ENCODE measurements at regions not wholly inside any gene's neighbourhood (a gene's known extent, or its start where the extent isn't known, plus 50 kb on each side); places are given as distances from the start of the nearest gene placed in this dataset.
"Not testable (repeated sequence)": the region's sequence is repeated elsewhere in the genome, so short reads cannot be mapped to it uniquely, and the experiment has no call there.

GRCh38 chr16:72635694-72636093 lies 412.2 kb downstream of the ZFHX3 start:
- 95 to 100% methylated on average over 4 of the region's 5 CpGs for WGBS, 2 experiments
- no peaks in the 10 kb centered on the region for H3K27me3 ChIP-seq (ENCODE audit: control insufficient read depth, insufficient read depth, low read length, poor library complexity, severe bottlenecking)
- no peak overlapping the region for H3K4me3 ChIP-seq (ENCODE audit: insufficient read depth, low read depth, low read length)
- H3K27ac ChIP-seq (ENCODE audit: insufficient read depth, low read depth, low read length, poor library complexity, severe bottlenecking), result no peak overlapping the region
- no peaks in the 10 kb centered on the region for H3K4me1 ChIP-seq (ENCODE audit: control insufficient read depth, insufficient read depth, low read length)
- H3K9me3 ChIP-seq (ENCODE audit: control insufficient read depth, low read length), result no peaks in the 10 kb centered on the region
- H3K36me3 ChIP-seq (ENCODE audit: control insufficient read depth, insufficient read depth, low read length), result no peaks in the 10 kb centered on the region

GRCh38 chr16:72635104-72635503 lies 412.8 kb downstream of the ZFHX3 start:
- no peaks in the 10 kb centered on the region for H3K27me3 ChIP-seq (ENCODE audit: control insufficient read depth, insufficient read depth, low read length, poor library complexity, severe bottlenecking)
- no peaks in the 10 kb centered on the region for H3K9me3 ChIP-seq (ENCODE audit: control insufficient read depth, low read length)
- 86 to 94% methylated on average over 4 of the region's 4 CpGs for WGBS, 2 experiments
- H3K27ac ChIP-seq (ENCODE audit: insufficient read depth, low read depth, low read length, poor library complexity, severe bottlenecking), result no peak overlapping the region
- H3K36me3 ChIP-seq (ENCODE audit: control insufficient read depth, insufficient read depth, low read length), result no peaks in the 10 kb centered on the region
- no peak overlapping the region for H3K4me3 ChIP-seq (ENCODE audit: insufficient read depth, low read depth, low read length)
- no peaks in the 10 kb centered on the region for H3K4me1 ChIP-seq (ENCODE audit: control insufficient read depth, insufficient read depth, low read length)

GRCh38 chr16:72627182-72627896 lies 420.6 kb downstream of the ZFHX3 start:
- H3K9me3 ChIP-seq (ENCODE audit: control insufficient read depth, low read length); H3K27ac ChIP-seq (ENCODE audit: insufficient read depth, low read depth, low read length, poor library complexity, severe bottlenecking); H3K27me3 ChIP-seq (ENCODE audit: control insufficient read depth, insufficient read depth, low read length, poor library complexity, severe bottlenecking); H3K4me1 ChIP-seq (ENCODE audit: control insufficient read depth, insufficient read depth, low read length); H3K36me3 ChIP-seq (ENCODE audit: control insufficient read depth, insufficient read depth, low read length): not testable (repeated sequence)
- peak overlapping the region; percentile 23 for H3K4me3 ChIP-seq (ENCODE audit: insufficient read depth, low read depth, low read length)
- WGBS, 2 experiments, result 32 to 42% methylated on average over 23 to 28 of the region's 30 CpGs

DNA sequence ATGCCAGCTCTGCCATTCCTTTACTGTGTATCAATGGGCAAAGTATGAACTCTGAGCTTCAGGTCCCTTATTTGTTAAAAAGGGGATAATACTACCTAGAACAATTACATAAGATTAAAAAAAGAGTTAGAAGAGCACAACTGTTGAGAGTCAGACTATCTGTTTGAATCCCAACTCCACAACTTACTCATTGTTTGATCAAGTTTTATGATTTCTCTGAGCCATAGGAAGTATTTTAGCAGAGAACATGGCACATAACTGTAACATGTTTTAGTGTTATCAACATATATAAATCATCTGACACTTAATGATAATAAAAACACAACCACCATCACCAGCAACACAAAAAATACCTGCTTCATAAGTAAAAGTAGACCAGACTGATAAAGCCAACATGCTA lies 421.3 kb downstream of the ZFHX3 start:
- H3K27ac ChIP-seq (ENCODE audit: insufficient read depth, low read depth, low read length, poor library complexity, severe bottlenecking), result no peak overlapping the region
- peak overlapping the region; percentile 1 for H3K4me3 ChIP-seq (ENCODE audit: insufficient read depth, low read depth, low read length)
- no peaks in the 10 kb centered on the region for H3K4me1 ChIP-seq (ENCODE audit: control insufficient read depth, insufficient read depth, low read length)
- no peaks in the 10 kb centered on the region for H3K9me3 ChIP-seq (ENCODE audit: control insufficient read depth, low read length)
- H3K27me3 ChIP-seq (ENCODE audit: control insufficient read depth, insufficient read depth, low read length, poor library complexity, severe bottlenecking), result no peaks in the 10 kb centered on the region
- H3K36me3 ChIP-seq (ENCODE audit: control insufficient read depth, insufficient read depth, low read length), result no peaks in the 10 kb centered on the region

- Histone ChIP-seq H3K36me3 (ENCODE audit: control insufficient read depth, insufficient read depth, low read length) (no peaks in the 10 kb centered on the region), H3K9me3 (ENCODE audit: control insufficient read depth, low read length) (no peaks in the 10 kb centered on the region), H3K4me3 (ENCODE audit: insufficient read depth, low read depth, low read length) (no peak overlapping the region), H3K27me3 (ENCODE audit: control insufficient read depth, insufficient read depth, low read length, poor library complexity, severe bottlenecking) (no peaks in the 10 kb centered on the region), H3K4me1 (ENCODE audit: control insufficient read depth, insufficient read depth, low read length) (no peaks in the 10 kb centered on the region), H3K27ac (ENCODE audit: insufficient read depth, low read depth, low read length, poor library complexity, severe bottlenecking) (no peak overlapping the region)
- WGBS, 2 experiments, result 79 to 86% methylated on average over 3 of the region's 3 CpGs
Observed at GRCh38 chr16:72621651-72622050, 426.3 kb downstream of the ZFHX3 start.

- Histone ChIP-seq H3K36me3 (ENCODE audit: control insufficient read depth, insufficient read depth, low read length) (no peaks in the 10 kb centered on the region), H3K4me1 (ENCODE audit: control insufficient read depth, insufficient read depth, low read length) (no peaks in the 10 kb centered on the region), H3K9me3 (ENCODE audit: control insufficient read depth, low read length) (no peaks in the 10 kb centered on the region), H3K27ac (ENCODE audit: insufficient read depth, low read depth, low read length, poor library complexity, severe bottlenecking) (no peak overlapping the region), H3K4me3 (ENCODE audit: insufficient read depth, low read depth, low read length) (no peak overlapping the region), H3K27me3 (ENCODE audit: control insufficient read depth, insufficient read depth, low read length, poor library complexity, severe bottlenecking) (no peaks in the 10 kb centered on the region)
- 83 to 92% methylated on average over 2 of the region's 2 CpGs for WGBS, 2 experiments
Observed at GRCh38 chr16:72620853-72621252, 427.1 kb downstream of the ZFHX3 start.

- no peak overlapping the region for H3K27ac ChIP-seq (ENCODE audit: insufficient read depth, low read depth, low read length, poor library complexity, severe bottlenecking)
- no peaks in the 10 kb centered on the region for H3K9me3 ChIP-seq (ENCODE audit: control insufficient read depth, low read length)
- no peaks in the 10 kb centered on the region for H3K27me3 ChIP-seq (ENCODE audit: control insufficient read depth, insufficient read depth, low read length, poor library complexity, severe bottlenecking)
- H3K4me3 ChIP-seq (ENCODE audit: insufficient read depth, low read depth, low read length), result no peak overlapping the region
- no peaks in the 10 kb centered on the region for H3K4me1 ChIP-seq (ENCODE audit: control insufficient read depth, insufficient read depth, low read length)
- WGBS, 2 experiments, result 93 to 94% methylated on average over 4 of the region's 4 CpGs
- H3K36me3 ChIP-seq (ENCODE audit: control insufficient read depth, insufficient read depth, low read length), result no peaks in the 10 kb centered on the region
Observed at GRCh38 chr16:72620348-72620747, 427.6 kb downstream of the ZFHX3 start.

DNA sequence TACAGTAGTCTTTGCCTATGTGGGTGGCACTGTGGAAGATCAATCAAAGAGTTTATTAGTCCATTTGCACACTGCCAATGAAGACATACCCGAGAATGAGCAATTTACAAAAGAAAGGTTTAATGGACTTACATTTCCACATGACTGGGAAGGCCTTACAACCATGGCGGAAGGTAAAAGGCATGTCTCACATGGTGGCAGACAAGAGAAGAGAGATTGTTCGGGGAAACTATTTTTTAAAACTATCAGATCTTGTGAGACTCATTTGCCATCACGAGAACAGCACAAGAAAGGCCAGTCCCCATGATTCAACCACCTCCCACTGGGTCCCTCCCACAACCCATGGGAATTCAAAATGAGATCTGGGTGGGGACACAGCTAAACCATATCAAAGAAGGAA lies 432.1 kb downstream of the ZFHX3 start:
- WGBS, 2 experiments, result 86 to 94% methylated on average over 4 of the region's 4 CpGs
- no peak overlapping the region for H3K27ac ChIP-seq (ENCODE audit: insufficient read depth, low read depth, low read length, poor library complexity, severe bottlenecking)
- no peaks in the 10 kb centered on the region for H3K36me3 ChIP-seq (ENCODE audit: control insufficient read depth, insufficient read depth, low read length)
- H3K4me1 ChIP-seq (ENCODE audit: control insufficient read depth, insufficient read depth, low read length), result no peaks in the 10 kb centered on the region
- H3K27me3 ChIP-seq (ENCODE audit: control insufficient read depth, insufficient read depth, low read length, poor library complexity, severe bottlenecking), result no peaks in the 10 kb centered on the region
- no peak overlapping the region for H3K4me3 ChIP-seq (ENCODE audit: insufficient read depth, low read depth, low read length)
- H3K9me3 ChIP-seq (ENCODE audit: control insufficient read depth, low read length), result no peaks in the 10 kb centered on the region

DNA sequence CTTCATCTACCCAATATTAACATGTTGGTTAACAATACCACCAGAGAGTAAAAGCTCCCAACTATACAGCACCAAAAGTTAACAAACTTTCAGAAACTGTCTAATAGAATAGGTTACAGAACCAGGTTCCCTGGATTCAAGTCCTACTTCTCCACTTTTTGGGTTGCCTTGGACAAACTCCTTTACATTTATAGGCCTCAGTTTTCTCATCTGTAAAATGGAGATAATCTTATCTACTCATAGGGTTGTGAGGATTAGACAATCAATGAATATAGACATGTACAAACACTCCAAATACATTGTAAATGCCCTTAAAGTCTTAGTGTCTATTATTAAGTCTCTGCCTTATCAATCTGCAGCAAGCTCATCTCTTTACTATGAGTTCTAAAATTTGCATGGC lies 435.2 kb downstream of the ZFHX3 start:
- Histone ChIP-seq H3K27me3 (ENCODE audit: control insufficient read depth, insufficient read depth, low read length, poor library complexity, severe bottlenecking) (no peaks in the 10 kb centered on the region), H3K27ac (ENCODE audit: insufficient read depth, low read depth, low read length, poor library complexity, severe bottlenecking) (no peak overlapping the region), H3K36me3 (ENCODE audit: control insufficient read depth, insufficient read depth, low read length) (no peaks in the 10 kb centered on the region), H3K9me3 (ENCODE audit: control insufficient read depth, low read length) (no peaks in the 10 kb centered on the region), H3K4me1 (ENCODE audit: control insufficient read depth, insufficient read depth, low read length) (no peaks in the 10 kb centered on the region), H3K4me3 (ENCODE audit: insufficient read depth, low read depth, low read length) (no peak overlapping the region)

DNA sequence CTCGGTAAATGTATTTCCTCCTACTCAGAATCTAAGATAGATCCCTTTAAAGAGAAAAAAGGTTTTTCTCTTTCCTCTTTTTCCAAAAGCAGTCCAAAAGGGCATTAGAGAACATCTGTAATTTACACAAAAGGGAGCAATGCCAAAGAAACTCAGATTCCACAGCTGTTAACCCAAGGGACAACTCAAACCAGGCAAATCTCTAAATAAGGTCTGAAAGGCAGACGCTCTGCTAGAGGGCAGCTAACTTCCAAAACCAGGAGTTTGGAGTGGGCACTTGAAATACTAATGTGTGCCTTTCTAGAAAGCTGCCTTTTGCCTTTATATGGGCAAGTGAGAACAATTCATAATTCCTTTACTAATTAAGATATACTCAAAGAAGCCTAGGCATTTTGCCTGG lies 435.7 kb downstream of the ZFHX3 start:
- H3K27me3 ChIP-seq (ENCODE audit: control insufficient read depth, insufficient read depth, low read length, poor library complexity, severe bottlenecking), result no peaks in the 10 kb centered on the region
- H3K4me3 ChIP-seq (ENCODE audit: insufficient read depth, low read depth, low read length), result no peak overlapping the region
- H3K4me1 ChIP-seq (ENCODE audit: control insufficient read depth, insufficient read depth, low read length), result no peaks in the 10 kb centered on the region
- 79 to 85% methylated on average over 2 of the region's 2 CpGs for WGBS, 2 experiments
- H3K27ac ChIP-seq (ENCODE audit: insufficient read depth, low read depth, low read length, poor library complexity, severe bottlenecking), result no peak overlapping the region
- H3K36me3 ChIP-seq (ENCODE audit: control insufficient read depth, insufficient read depth, low read length), result no peaks in the 10 kb centered on the region
- no peaks in the 10 kb centered on the region for H3K9me3 ChIP-seq (ENCODE audit: control insufficient read depth, low read length)

GRCh38 chr16:72609933-72610332 lies 438.0 kb upstream of the PMFBP1 start:
- H3K36me3 ChIP-seq (ENCODE audit: control insufficient read depth, insufficient read depth, low read length), result no peaks in the 10 kb centered on the region
- H3K9me3 ChIP-seq (ENCODE audit: control insufficient read depth, low read length), result no peaks in the 10 kb centered on the region
- H3K27me3 ChIP-seq (ENCODE audit: control insufficient read depth, insufficient read depth, low read length, poor library complexity, severe bottlenecking), result no peaks in the 10 kb centered on the region
- no peak overlapping the region for H3K4me3 ChIP-seq (ENCODE audit: insufficient read depth, low read depth, low read length)
- no peak overlapping the region for H3K27ac ChIP-seq (ENCODE audit: insufficient read depth, low read depth, low read length, poor library complexity, severe bottlenecking)
- no peaks in the 10 kb centered on the region for H3K4me1 ChIP-seq (ENCODE audit: control insufficient read depth, insufficient read depth, low read length)
- WGBS, 2 experiments, result 68 to 70% methylated on average over 3 of the region's 3 CpGs
